ENCODE measurements at regions not wholly inside any gene's neighbourhood (a gene's known extent, or its start where the extent isn't known, plus 50 kb on each side); places are given as distances from the start of the nearest gene placed in this dataset.

DNA sequence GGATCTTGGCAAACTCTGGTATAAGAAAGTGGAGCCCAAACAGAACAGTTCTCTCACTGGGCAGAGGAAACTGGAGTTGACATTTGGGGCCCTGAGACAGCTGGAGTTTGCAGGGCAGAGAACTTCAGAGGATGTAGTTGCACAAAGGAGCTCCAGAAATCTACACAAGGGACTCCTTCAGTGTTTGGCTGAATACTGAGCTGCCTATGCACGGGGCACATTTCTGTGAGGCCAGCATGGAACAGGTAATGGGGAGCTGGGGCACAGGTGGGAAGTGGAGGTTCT lies 169.3 kb downstream of the ANKRD60 start:
- H3K4me3 ChIP-seq, result no peak overlapping the region
- no TSS peak for BruUV-seq (replicated peaks)
- no peak overlapping the region for H3K9ac ChIP-seq (ENCODE audit: control insufficient read depth, insufficient read depth, low read length)
- in situ Hi-C loops (cut with MboI), result no loop called here
- H4K20me1 ChIP-seq (ENCODE audit: control insufficient read depth, insufficient read depth), result no peaks in the 10 kb centered on the region
- 0% methylated on average over 1 of the region's 1 CpG for WGBS (ENCODE audit: insufficient coverage, insufficient replicate concordance, low lambda C conversion rate, missing lambda C conversion rate)
- H3K79me2 ChIP-seq (ENCODE audit: control insufficient read depth, insufficient read depth, low read length), result no peaks in the 10 kb centered on the region
- RAD21 ChIA-PET (ENCODE audit: unreplicated experiment), result no interaction called here
- CTCF ChIA-PET, result interaction anchor here (0.6 to 0.9 kb wide), 2 partner anchors 458 to 486 kb away, joined by 3 to 4 read pairs; no protein-coding TSS in a partner anchor
- SMC1A ChIA-PET (ENCODE audit: uncharacterized antibody, unreplicated experiment), result no interaction called here
- FAIRE-seq (no peak), DNase-seq (ENCODE audit: low read depth, low spot score) (no peak), ATAC-seq (no peak)
- intact Hi-C loops (cut with micrococcal nuclease; ENCODE audit: unreplicated experiment), result no loop called here
- H3K27me3 ChIP-seq (replicated peaks in 1 of 2; ENCODE audit: control insufficient read depth in 2 of 2, insufficient read depth in 2 of 2, low read length in 1 of 2), result no peaks in the 10 kb centered on the region; a peak in 1 of 4 replicates
- H3K27ac ChIP-seq (ENCODE audit: control insufficient read depth, insufficient read depth), result no peak overlapping the region
- H3K36me3 ChIP-seq (ENCODE audit: control insufficient read depth in 2 of 2, insufficient read depth in 2 of 2, low read length in 1 of 2), result no peaks in the 10 kb centered on the region
- no peaks in the 10 kb centered on the region for H3K4me1 ChIP-seq (ENCODE audit: control insufficient read depth, insufficient read depth, low read length)
- no peak overlapping the region for H3K4me2 ChIP-seq (ENCODE audit: control insufficient read depth, insufficient read depth)
- TF ChIP-seq BMI1 (IDR thresholded peaks at IDR 0.05; ENCODE audit: borderline replicate concordance) (no peak), CREB1 (IDR thresholded peaks at IDR 0.05; ENCODE audit: low read depth) (no peak), NFYA (IDR thresholded peaks at IDR 0.05; ENCODE audit: borderline replicate concordance, low read depth, low read length) (no peak), MXI1 (IDR thresholded peaks at IDR 0.05; ENCODE audit: low read depth, low read length) (no peak), ZNF384 (IDR thresholded peaks at IDR 0.05; ENCODE audit: borderline replicate concordance, low read depth, low read length) (no peak), RFX5 (IDR thresholded peaks at IDR 0.05; ENCODE audit: low read depth, low read length) (no peak), POU2F2 (IDR thresholded peaks at IDR 0.05; ENCODE audit: borderline replicate concordance, low read depth, low read length) (no peak), MTA2 (IDR thresholded peaks at IDR 0.05; ENCODE audit: low read depth) (no peak), NFIC (IDR thresholded peaks at IDR 0.05; ENCODE audit: low read depth, low read length) (no peak), EZH2 (IDR thresholded peaks at IDR 0.05; ENCODE audit: borderline replicate concordance, control insufficient read depth, low read depth, low read length) (no peak), SP1 (IDR thresholded peaks at IDR 0.05; ENCODE audit: low read depth, low read length) (no peak), POLR2AphosphoS5 (IDR thresholded peaks at IDR 0.05; ENCODE audit: low read length) (no peak)
- TF ChIP-seq, protein P1, sequence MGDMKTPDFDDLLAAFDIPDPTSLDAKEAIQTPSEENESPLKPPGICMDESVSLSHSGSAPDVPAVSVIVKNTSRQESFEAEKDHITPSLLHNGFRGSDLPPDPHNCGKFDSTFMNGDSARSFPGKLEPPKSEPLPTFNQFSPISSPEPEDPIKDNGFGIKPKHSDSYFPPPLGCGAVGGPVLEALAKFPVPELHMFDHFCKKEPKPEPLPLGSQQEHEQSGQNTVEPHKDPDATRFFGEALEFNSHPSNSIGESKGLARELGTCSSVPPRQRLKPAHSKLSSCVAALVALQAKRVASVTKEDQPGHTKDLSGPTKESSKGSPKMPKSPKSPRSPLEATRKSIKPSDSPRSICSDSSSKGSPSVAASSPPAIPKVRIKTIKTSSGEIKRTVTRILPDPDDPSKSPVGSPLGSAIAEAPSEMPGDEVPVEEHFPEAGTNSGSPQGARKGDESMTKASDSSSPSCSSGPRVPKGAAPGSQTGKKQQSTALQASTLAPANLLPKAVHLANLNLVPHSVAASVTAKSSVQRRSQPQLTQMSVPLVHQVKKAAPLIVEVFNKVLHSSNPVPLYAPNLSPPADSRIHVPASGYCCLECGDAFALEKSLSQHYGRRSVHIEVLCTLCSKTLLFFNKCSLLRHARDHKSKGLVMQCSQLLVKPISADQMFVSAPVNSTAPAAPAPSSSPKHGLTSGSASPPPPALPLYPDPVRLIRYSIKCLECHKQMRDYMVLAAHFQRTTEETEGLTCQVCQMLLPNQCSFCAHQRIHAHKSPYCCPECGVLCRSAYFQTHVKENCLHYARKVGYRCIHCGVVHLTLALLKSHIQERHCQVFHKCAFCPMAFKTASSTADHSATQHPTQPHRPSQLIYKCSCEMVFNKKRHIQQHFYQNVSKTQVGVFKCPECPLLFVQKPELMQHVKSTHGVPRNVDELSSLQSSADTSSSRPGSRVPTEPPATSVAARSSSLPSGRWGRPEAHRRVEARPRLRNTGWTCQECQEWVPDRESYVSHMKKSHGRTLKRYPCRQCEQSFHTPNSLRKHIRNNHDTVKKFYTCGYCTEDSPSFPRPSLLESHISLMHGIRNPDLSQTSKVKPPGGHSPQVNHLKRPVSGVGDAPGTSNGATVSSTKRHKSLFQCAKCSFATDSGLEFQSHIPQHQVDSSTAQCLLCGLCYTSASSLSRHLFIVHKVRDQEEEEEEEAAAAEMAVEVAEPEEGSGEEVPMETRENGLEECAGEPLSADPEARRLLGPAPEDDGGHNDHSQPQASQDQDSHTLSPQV (IDR thresholded peaks at IDR 0.05), result no peak
- TF ChIP-seq, protein P2, sequence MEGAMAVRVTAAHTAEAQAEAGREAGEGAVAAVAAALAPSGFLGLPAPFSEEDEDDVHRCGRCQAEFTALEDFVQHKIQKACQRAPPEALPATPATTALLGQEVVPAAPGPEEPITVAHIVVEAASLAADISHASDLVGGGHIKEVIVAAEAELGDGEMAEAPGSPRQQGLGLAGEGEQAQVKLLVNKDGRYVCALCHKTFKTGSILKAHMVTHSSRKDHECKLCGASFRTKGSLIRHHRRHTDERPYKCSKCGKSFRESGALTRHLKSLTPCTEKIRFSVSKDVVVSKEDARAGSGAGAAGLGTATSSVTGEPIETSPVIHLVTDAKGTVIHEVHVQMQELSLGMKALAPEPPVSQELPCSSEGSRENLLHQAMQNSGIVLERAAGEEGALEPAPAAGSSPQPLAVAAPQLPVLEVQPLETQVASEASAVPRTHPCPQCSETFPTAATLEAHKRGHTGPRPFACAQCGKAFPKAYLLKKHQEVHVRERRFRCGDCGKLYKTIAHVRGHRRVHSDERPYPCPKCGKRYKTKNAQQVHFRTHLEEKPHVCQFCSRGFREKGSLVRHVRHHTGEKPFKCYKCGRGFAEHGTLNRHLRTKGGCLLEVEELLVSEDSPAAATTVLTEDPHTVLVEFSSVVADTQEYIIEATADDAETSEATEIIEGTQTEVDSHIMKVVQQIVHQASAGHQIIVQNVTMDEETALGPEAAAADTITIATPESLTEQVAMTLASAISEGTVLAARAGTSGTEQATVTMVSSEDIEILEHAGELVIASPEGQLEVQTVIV (IDR thresholded peaks at IDR 0.05; ENCODE audit: borderline replicate concordance, partially characterized antibody), result no peak
- TF ChIP-seq, protein P3, sequence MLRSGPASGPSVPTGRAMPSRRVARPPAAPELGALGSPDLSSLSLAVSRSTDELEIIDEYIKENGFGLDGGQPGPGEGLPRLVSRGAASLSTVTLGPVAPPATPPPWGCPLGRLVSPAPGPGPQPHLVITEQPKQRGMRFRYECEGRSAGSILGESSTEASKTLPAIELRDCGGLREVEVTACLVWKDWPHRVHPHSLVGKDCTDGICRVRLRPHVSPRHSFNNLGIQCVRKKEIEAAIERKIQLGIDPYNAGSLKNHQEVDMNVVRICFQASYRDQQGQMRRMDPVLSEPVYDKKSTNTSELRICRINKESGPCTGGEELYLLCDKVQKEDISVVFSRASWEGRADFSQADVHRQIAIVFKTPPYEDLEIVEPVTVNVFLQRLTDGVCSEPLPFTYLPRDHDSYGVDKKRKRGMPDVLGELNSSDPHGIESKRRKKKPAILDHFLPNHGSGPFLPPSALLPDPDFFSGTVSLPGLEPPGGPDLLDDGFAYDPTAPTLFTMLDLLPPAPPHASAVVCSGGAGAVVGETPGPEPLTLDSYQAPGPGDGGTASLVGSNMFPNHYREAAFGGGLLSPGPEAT (IDR thresholded peaks at IDR 0.05; ENCODE audit: low read depth), result no peak
- no peak overlapping the region for H2AFZ ChIP-seq (ENCODE audit: control insufficient read depth, low read depth, low read length)
- H3K9me3 ChIP-seq (replicated peaks; ENCODE audit: control insufficient read depth, insufficient read depth, low read length), result no peaks in the 10 kb centered on the region
- POLR2A ChIA-PET, result no interaction called here

Measured in GM12878 (cell line).